Activated T-cell treated with anti-CD3 and anti-CD28 coated beads, Interleukin-2, amount 50 U/mL, for 1 hour (primary cell): ENCODE measurements at regions not wholly inside any gene's neighbourhood (a gene's known extent, or its start where the extent isn't known, plus 50 kb on each side); places are given as distances from the start of the nearest gene placed in this dataset.

ENCODE experiments used
- DNase-seq: peaks from one replicate; pipeline ENCODE4 v3.0.0-alpha.2; 2020

DNA sequence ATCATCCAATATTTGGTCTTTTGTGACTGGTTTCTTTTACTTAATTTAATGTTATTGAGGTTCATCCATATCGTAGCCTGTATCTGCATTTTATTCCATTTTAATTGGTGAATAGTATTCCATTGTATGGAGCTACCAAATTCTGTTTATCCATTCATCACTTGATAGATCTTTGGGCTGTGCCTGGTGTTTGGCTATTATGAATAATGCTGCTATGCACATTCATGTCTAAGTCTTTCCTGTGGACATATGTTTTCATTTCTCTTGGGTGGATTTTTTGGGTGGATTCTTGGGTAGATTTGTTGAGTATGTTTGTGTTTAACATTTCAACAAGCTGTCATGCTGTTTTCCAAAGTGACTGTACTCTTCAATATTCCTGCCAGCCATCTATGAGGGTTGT, 52.5 kb upstream of the NEDD4L start:
- DNase-seq = no peak

DNA sequence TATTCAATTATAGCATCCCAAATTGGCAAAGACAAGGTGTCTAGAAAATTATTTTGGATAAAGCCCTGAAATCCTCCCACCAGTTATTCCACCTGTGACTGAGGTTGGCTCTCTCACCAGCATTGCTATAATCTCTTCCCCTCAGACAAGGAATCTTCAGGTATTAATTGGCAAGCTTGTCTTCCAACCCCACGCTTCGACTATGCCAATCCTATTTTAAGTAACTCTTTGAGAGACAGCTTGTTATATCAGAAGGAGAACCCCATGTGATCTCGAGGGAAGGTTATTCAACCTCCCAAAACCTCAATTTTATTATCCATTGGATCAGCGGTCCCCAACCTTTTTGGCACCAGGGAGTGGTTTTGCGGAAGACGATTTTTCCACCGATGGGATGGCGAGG, 54.5 kb upstream of the NEDD4L start:
- no peak for DNase-seq

DNA sequence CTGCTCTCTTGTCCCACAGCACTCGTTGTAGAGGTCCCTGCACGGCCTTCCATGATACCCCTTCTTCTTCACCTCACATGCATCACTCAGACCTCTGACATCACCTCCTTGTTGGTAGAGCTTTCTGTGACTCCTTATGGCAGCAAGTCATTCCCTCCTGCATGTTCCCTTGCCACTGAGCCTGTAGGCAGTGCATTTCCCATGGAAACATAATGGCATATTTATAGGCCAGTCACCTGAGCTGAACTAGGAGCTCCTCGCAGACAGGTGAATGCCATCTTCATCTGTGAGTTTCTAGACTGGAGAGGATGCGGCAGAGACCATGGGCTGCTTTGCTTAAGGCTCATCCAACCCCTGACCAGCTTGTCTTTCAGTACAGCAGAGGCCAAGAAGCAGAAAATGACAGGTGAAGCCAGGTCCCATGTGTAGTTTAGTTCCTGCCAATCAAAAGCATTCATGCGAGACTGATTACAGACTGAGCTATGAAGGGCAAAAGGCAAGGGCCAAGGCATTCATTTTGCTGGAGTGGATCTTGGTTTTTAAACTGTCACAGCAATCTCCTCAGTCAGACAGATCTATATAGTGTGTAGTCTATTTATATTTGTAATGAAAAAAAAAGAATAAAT, 59.4 kb upstream of the NEDD4L start:
- DNase-seq = no peak

DNA sequence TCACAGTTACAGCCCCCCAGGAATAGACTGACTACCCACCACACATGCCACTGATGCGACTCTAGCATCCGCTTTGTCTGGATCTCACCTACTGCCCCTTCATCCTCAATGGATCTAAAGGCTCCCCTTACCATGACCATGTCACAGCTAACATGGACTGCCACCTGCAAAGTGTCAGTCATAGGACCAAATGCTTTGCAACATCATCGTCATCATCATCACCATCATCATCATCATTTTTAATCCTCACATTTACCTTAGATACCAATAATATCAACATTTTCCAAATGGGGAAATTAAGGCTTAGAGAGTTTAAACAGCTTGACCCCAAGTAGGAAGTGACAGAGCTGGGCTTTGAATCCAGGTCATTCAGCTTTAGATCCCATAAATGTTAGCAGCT, 60.1 kb upstream of the NEDD4L start:
- DNase-seq = no peak

DNA sequence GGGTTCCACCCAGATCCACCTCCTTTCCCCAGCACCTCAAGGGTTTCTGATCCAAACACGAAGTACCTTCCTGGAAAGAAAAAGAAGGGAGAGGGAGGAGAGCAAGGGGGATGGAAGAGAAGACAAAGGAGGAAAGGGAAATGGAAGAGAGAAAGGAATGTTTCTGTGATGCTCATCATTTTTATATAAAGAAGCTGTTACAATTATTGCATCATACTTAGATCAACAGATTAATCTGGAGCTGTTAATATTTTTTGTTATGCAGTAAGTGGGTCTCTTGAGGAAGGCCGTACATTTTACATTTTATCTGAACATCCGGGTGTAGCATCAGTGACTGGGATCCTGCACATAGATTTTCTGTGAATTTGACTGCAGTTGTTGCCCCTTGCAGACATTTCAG, 60.6 kb upstream of the NEDD4L start:
- no peak for DNase-seq

DNA sequence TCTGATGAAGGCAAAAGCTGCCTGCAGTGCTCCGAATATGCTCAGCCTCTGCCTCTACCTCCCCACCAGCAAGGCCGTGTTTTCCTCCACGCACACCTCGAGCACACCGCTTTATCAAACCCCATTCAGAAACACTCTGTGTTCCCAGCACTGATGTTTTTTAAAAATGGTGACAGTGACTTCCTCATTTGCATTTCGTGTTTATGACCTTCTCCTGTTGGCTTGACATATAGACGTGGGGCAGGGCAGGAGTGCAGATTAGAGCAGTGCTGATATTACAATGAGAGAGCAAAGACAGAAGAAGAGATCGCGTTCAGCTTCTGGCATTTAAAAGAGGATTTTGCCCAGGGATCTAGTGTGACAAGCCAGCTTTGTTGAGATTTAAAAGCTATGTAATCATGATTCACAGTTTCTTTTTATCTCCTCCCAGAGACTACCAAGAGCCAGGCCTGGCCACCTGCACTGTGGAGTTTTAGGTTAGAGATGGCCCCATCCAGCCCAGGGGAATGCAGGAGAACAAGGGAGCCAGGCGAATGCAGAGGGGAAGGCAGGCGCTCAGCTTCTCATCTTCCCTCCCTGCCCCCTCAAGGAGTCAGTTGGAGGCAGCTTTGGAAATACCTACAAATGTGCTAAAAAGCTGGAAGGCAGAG, 61.5 kb upstream of the NEDD4L start:
- DNase-seq = no peak

DNA sequence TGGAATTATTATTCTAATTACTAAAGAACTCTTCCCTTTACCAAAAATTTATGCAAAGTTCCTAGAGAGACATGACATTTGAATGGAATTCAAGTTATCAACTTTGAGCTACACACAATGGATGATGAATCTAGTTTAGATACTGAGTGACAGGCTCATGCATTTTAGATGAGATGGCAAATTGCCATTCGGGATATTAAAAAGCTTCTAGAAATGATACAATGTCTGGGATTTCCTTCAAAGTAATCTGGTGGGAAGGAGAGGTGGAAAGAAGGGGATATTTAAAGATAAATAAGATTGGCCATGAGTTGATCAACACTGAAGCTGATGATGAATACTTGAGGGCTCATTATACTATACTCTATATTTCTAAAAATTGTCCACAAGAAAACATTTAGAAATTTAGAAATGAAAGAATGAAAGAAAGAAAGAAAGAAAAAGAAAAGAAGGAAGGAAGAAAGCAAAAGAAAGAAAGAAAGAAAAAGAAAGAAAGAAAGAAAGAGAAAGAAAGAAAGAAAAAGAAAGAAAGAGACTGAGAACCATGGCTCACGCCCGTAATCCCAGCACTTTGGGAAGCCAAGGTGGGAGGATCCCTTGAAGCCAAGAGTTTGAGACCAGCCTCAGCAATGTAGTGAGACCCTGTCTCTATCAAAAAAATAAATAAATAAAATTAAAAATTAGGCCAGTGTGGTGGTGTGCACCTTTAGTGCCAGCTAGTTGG, 62.6 kb upstream of the NEDD4L start:
- DNase-seq = no peak

DNA sequence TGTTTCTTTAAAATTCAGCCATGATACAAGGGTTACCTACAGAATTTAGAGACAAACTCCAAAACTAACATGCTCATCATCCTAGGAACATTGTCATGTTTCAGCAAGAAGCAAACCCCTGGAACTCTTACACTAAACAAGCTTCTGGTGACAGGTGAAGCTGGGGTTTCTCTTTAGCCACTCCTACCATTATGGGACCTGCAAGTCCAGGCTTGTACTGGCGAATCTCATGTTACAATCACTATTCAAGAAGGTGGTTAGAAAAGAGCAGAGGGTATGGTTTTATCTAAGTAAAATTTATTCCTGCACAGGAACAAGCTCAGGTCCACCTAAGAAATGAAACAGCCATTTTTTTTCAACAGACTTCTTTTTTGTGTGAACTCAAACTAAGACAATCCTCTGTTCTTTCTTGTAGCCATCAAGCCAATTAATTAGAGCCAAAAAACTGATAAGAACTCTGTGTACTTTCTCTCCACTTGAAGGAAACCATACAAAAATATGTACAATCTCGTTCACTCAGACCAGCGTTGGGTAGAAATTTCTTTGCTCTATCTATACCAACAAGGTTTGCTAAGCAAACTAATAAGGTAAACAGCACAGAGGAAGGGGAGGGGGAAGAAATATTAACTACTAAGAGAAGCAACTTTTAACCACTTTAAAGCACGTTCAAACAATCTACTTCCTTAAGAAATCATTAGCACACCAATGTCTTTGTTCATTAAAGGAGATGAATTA, 63.3 kb upstream of the NEDD4L start:
- DNase-seq = no peak

DNA sequence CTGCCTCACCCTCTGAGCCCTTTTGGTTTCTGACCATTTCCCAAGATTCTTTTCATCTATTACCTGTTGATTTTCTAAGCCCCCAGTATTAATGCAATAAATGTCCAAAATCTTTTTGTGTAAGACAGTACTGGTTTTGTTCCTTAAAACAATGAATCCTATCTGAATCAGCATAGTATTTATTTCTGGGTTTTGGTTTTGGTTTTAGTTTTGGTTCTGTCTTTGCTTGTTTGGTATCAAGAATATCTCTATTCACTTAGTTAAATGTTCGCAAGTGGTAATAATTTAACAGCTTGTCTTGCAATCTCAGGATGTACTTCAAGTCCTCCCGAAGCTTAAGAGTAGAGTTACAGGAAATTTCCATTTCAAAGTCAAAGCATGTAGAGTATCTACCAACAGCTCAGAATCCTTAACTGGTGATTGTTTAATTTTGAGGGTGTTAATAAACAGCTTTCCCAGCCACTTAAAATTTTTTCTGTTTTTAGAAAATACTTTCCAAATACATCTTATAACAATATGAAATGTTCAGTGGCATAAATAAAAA, 67.7 kb upstream of the NEDD4L start:
- DNase-seq = no peak

DNA sequence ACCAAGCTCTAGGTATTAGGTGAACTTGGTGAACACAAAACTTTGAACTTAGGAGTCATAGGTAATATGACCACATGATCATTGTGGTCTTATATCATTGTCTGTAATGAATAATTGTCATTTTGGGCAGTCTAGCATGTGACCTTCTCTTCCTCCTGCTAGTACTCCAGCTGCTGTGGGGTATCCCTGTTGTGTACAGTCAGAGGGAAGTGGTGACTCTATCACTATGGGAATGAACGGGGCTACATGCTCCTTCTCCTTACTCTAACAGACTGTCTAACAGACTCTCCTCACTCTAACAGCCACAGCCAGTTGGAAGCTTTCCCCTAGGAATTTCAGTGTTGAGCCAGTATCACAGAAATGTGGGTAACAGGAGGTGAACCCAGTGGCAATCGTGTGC, 68.2 kb upstream of the NEDD4L start:
- DNase-seq = no peak

DNA sequence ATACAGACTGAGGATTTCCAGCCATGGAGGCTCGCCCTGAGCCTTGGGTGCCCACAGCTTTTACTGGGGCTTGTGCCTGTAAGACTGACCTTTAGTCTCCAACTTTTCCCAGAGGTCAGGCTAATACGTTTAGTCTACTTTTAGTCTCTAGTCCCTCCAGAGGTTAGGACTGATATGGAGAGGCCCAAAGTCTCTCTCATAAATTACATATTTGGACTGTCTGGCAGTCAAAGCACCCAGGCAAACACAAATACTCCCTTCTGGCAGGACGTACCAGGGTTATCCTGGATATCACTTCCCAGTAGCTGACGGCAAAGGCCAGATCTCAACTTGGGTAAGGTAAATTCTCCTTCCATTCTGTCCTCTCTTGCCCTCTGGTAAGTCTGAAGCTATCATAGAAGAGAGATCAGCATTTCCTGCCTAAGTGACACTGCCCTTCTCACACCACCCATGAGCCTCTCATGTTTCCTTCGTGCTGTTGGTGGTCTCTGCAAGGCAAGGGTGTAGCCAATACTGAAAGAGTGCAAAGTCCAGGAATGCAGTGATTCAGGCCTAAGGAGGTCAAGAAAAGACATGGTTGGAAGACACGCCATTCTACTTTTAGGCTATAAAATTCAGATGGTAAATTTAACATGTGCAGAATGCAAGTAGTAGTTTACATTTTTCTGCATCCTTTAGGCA, 69.3 kb upstream of the NEDD4L start:
- no peak for DNase-seq

DNA sequence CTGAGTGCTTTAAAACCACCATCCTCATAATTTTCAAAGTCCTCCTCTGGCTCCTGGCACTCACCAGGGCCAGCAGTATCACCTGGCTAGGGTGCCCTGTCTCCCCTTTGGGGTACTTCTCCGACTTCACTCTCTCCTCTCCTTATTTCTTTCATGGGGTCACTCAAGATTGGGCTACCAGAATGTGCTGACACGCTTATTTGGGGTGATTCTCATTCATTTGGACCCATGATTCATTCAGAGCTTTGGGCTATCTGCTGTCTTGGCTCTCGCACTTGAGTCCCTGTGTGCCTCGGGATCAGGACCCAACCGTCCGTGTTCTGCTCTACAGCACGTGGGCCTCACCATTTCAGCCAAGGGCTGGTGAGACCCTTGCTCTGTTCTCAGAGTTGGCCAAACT, 70.1 kb upstream of the NEDD4L start:
- DNase-seq = no peak

DNA sequence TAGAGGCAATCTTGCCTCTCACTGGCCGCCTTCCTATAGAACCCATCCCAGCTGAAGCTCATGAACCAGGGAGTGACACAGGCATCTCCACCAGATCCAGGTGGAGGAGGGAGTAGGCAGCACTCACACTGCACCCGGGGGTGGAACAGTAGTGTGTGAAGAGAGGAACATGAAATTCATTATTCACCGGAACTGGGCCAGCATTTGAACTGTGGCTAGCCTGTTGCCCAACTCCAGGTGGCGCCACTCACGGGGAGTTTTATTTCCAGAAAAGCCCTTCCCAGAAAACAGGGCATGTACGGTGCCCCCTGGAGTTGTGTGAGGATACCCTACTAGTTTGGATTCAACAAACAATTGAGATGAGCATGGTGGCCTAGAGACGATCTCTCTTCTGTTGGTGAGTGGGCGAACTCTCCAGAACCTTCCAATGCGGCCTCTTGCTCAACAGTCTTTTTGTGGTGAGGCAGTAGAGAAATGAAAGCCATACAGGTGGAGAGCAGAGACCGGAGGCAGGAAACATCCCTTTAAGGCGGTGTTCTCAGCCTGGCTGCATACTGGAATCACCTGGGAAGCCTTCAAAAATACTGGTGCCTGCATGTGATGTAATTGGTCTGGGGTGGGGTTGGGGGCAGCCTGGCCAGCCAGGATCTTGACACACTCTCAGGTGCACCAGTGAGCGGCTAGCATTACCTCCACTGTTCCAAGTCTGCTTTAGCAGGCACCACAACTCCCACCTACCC, 73.5 kb upstream of the NEDD4L start:
- DNase-seq = no peak

DNA sequence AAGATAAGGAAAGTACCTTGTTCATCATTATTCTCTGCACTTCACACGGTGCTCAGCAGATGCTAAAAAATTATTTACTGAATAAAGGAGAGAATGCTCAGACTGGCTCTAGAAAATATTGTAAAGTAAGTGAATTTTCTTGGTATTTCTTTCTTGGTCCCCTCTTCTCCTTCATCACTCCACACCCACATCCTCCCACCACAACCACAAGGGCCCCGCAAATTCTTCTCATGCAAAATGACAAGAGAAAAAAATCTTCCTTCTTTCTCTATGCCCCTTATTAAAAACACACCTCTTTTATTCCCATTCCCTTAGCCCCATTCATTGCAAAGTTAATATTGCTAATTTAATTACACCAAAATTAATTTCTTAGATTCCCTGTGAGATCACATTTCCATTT, 74.2 kb upstream of the NEDD4L start:
- DNase-seq = no peak

DNA sequence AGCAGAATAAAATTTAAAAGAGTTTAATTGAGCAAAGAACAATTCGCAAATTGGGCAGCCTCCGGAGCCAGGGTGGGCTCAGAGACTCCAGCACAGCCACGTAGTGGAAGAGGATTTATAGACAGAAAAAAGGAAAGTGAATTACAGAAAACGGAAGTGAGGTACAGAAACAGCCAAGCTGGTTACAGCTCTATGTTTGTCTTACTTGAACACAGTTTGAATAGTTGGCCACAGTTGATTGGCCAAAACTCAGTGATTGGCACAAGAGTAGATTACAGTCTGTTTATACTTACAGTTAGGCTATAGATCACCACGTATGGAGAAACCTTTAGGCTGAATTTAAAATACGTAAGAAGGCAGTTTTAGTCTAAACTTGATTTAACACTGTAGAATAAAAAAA, 78.8 kb upstream of the NEDD4L start:
- no peak for DNase-seq

DNA sequence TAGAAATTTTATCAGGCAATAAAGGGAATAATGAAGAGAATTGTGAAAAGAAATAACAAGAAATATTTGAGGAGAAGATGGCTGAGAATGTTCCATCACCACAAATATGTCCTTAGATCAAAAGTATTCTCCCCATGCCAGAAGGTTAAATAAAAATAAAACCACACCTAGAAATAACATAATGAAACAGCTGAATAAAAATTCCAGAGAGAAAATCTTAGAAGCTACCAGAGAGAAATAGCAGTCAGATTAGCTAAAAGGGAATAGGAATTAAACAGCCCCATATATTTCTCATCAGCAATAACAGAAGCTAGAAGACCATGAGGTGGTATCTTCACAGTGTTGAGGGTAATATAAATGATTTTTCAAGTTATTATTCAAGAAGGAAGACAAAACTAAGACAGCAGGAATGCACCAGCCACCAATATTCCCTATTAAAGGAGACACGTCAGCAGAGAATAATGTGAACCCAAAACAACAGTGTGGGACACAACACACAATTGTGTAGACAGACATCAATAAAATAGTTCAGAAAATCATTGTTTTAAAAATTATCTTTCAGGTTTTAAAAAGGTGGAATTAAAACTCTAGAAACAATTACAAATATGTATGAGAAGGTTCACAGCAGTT, 82.0 kb upstream of the NEDD4L start:
- no peak for DNase-seq

DNA sequence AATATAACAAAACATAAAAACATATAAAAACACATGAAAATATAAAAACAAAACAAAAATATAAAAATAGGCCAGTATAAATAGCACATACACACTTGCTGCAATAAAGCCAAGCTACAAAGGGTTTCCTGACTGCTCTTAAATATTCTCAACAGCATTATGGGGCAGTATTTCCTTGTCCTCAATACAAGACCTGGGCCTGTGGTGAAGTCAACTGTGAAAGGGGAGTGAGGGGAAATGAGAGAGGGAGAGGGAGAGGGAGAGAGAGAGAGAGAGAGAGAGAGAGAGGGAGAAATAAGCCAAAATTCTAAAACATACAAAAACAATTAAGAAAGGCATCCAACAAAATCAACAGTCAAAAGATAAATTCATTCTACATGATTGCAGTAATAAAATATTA, 82.6 kb upstream of the NEDD4L start:
- DNase-seq = no peak

DNA sequence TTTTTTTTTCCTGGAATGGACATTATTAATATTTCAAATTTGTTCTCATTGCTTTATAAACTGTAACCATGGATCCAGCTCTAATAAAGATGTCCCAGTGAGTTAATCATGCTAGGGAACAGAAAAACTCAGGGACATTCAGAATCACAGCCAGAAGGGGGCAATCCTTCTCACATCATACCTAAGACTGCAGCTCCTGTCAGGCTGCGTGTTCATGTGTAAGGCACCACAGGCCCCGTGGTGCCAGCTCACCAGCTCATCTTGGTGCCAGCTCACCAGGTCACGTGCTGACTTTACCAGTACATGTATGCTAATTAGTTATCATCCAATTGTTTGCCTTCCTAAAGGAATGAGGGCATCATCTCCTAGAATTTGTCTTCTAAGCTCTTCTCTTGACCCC, 84.7 kb upstream of the NEDD4L start:
- no peak for DNase-seq

DNA sequence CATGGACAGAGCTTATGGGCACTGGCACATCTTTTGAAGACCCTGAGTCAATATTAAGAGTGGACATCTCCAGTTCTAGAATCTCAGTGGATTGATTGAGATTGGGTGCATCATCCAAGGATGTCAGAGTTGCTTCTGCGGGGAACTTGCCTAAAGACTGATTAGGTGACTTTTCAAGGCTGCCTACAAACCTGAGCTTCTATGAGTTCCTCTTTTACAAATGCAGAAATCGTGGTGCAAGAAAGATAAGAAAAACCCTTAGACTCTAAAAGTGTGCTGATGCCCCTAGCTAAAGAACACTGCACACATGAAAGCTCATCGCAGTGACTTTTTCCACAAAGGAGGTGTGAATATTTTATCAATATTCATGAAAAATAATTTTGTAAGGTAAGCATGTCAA, 86.8 kb upstream of the NEDD4L start:
- DNase-seq = no peak

DNA sequence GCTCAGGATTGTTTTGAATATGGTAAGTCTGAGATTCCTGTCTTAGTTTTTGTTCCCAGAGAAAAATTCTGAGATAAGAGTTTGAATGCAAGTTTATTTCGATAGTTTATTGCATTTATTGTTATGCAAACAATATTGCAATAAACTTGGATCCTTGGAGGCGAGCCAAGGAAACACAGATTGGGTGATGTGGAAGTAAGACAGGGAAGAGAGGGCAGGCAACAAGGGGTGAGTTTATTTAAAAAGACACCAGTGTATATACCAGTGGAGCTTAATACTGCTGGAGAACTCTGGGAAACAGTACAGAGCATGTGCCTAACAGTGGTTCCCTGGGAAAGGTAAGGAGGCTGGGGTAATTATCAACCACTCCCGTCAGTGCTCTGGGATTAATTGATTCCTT, 87.5 kb upstream of the NEDD4L start:
- DNase-seq = no peak

DNA sequence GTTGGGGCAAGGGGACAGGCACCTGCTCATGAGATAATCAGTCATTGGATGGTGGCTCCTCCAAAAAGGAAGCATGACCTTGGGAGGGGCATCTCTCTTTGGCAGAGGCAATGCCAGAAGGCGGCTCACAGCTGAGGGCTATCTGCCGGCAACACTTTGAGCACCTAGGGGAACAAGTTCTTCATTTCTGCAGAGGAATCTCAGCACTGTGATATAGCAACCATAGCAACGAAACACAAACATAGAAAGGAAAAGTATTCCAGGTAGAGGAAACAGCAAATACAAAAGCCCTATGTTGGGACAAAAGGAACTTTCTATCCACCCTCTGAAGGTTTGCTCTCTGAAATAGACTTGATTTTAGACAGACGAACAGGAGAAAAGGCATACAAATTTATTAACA, 89.1 kb upstream of the NEDD4L start:
- DNase-seq = no peak

DNA sequence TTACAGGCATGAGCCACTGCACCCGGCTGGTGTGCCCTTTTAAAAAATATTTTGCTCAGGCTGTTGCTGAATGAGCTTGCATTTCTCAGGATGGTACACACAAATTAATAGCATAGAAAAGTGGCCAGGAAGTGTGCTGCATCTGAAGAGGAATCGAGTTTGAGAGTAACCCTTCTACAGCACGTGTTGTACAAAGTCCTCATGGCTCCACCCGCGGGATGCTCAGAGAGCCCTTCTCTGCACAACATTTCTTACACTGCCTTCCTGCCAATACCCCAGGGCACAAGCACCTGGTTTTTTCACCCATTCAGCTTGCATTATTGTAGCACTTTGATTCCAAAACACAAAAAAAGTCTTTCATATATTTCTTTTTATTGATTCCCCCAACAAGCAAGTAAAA, 90.1 kb upstream of the NEDD4L start:
- no peak for DNase-seq
